Gastroesophageal sphincter (tissue), 3 donors: ENCODE measurements at regions not wholly inside any gene's neighbourhood (a gene's known extent, or its start where the extent isn't known, plus 50 kb on each side); places are given as distances from the start of the nearest gene placed in this dataset.

Source experiments
- CTCF ChIP-seq, 4 experiments: fragments of 200-600 bp in 2 of 4; fragments of 450-650 bp in 2 of 4; sonication (generic) in 1 of 4; IDR thresholded peaks; one replicate each; pipeline ENCODE4 v1.5.1; 2017 to 2019; ENCODE audit warnings: antibody characterized with exemption in 4 of 4, mild to moderate bottlenecking in 2 of 4, moderate library complexity in 2 of 4
- POLR2A ChIP-seq, 2 donors: fragments of 450-650 bp; IDR thresholded peaks; one replicate each; pipeline ENCODE4 v1.6.1; 2017; ENCODE audit warnings: antibody characterized with exemption in 2 of 2, mild to moderate bottlenecking in 2 of 2, moderate library complexity in 1 of 2

- TF ChIP-seq CTCF (IDR thresholded peaks at IDR 0.05): no peak
- no peak for TF ChIP-seq POLR2A (IDR thresholded peaks at IDR 0.05)
These were observed 77.4 kb downstream of the HLX start for GRCh38 chr1:220956501-220957232.
